Activated T-cell treated with anti-CD3 and anti-CD28 coated beads, Interleukin-2, amount 50 U/mL, for 24 hours (primary cell): ENCODE measurements at regions not wholly inside any gene's neighbourhood (a gene's known extent, or its start where the extent isn't known, plus 50 kb on each side); places are given as distances from the start of the nearest gene placed in this dataset.
"Not testable (repeated sequence)": the region's sequence is repeated elsewhere in the genome, so short reads cannot be mapped to it uniquely, and the experiment has no call there.

Source experiments
- DNase-seq: peaks from one replicate; pipeline ENCODE4 v3.0.0-alpha.2; 2020
- H3K27ac Mint-ChIP-seq: 2 replicates; pipeline ENCODE4 v1.8.0; 2020; ENCODE audit warnings: mild to moderate bottlenecking, mixed read lengths
- H3K27me3 Mint-ChIP-seq: 2 replicates; pipeline ENCODE4 v1.8.0; 2020; ENCODE audit warnings: mixed read lengths
- H3K36me3 Mint-ChIP-seq: 2 replicates; pipeline ENCODE4 v1.8.0; 2020; ENCODE audit warnings: low read depth, mixed read lengths
- H3K4me1 Mint-ChIP-seq: 2 replicates; pipeline ENCODE4 v1.8.0; 2020; ENCODE audit warnings: low read depth, mixed read lengths
- H3K4me3 Mint-ChIP-seq: 2 replicates; pipeline ENCODE4 v1.8.0; 2020; ENCODE audit warnings: mild to moderate bottlenecking, moderate library complexity, mixed read lengths
- H3K9me3 Mint-ChIP-seq: 2 replicates; pipeline ENCODE4 v1.8.0; 2020; ENCODE audit warnings: mixed read lengths

- H3K36me3 Mint-ChIP-seq = no peaks in the 10 kb centered on the region
- H3K9me3 Mint-ChIP-seq = peaks cover 7% of the 10 kb centered on the region
- no peaks in the 10 kb centered on the region for H3K4me1 Mint-ChIP-seq
- H3K27ac Mint-ChIP-seq = no peak overlapping the region
- no peak overlapping the region for H3K4me3 Mint-ChIP-seq
- DNase-seq = no peak
- no peaks in the 10 kb centered on the region for H3K27me3 Mint-ChIP-seq
Observed at GRCh38 chr4:66501997-66502396, 831.7 kb upstream of the EPHA5 start.

- no peaks in the 10 kb centered on the region for H3K4me1 Mint-ChIP-seq
- no peak overlapping the region for H3K4me3 Mint-ChIP-seq
- DNase-seq = no peak
- H3K36me3 Mint-ChIP-seq = no peaks in the 10 kb centered on the region
- H3K27me3 Mint-ChIP-seq = no peaks in the 10 kb centered on the region
- no peak overlapping the region for H3K27ac Mint-ChIP-seq
- peaks cover 15% of the 10 kb centered on the region for H3K9me3 Mint-ChIP-seq
Observed at GRCh38 chr4:66490729-66491128, 820.4 kb upstream of the EPHA5 start.

GRCh38 chr4:66489783-66490452, 819.6 kb upstream of the EPHA5 start:
- H3K27me3 Mint-ChIP-seq = no peaks in the 10 kb centered on the region
- H3K4me1 Mint-ChIP-seq = no peaks in the 10 kb centered on the region
- no peak overlapping the region for H3K4me3 Mint-ChIP-seq
- no peaks in the 10 kb centered on the region for H3K36me3 Mint-ChIP-seq
- DNase-seq = no peak
- H3K9me3 Mint-ChIP-seq = peaks cover 15% of the 10 kb centered on the region
- no peak overlapping the region for H3K27ac Mint-ChIP-seq

DNA sequence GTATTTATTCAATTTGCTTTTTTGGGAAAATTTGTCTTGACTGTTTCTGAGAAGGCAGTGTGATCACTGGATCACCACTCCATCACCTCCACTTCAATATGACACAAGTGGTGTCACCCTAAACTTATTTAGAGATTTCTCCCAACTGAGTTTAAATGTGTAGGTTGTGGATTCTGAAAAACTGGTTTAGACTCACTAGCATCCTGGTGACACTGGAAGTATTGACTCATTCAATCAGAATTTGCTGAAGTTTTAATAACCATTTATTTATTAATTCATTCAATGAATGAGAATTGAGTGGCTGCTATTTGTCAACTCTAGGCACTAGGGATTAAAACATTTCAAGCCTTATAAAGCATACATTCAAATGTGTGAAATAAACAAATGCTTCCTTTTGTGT, 819.1 kb upstream of the EPHA5 start:
- no peaks in the 10 kb centered on the region for H3K36me3 Mint-ChIP-seq
- no peak for DNase-seq
- H3K9me3 Mint-ChIP-seq = peaks cover 15% of the 10 kb centered on the region
- H3K4me3 Mint-ChIP-seq = no peak overlapping the region
- no peak overlapping the region for H3K27ac Mint-ChIP-seq
- no peaks in the 10 kb centered on the region for H3K4me1 Mint-ChIP-seq
- H3K27me3 Mint-ChIP-seq = no peaks in the 10 kb centered on the region

GRCh38 chr4:66486068-66486467, 815.8 kb upstream of the EPHA5 start:
- no peak overlapping the region for H3K4me3 Mint-ChIP-seq
- H3K27ac Mint-ChIP-seq = no peak overlapping the region
- peaks cover 12% of the 10 kb centered on the region for H3K9me3 Mint-ChIP-seq

GRCh38 chr4:66482186-66482585, 811.9 kb upstream of the EPHA5 start:
- Mint-ChIP-seq H3K4me1 (no peaks in the 10 kb centered on the region), H3K4me3 (no peak overlapping the region), H3K27me3 (no peaks in the 10 kb centered on the region), H3K9me3 (peaks cover 5% of the 10 kb centered on the region), H3K27ac (no peak overlapping the region), H3K36me3 (no peaks in the 10 kb centered on the region)
- DNase-seq = no peak

More at GRCh38 chr4:66486068-66486467, 815.8 kb upstream of the EPHA5 start:
- no peaks in the 10 kb centered on the region for H3K36me3 Mint-ChIP-seq
- H3K27me3 Mint-ChIP-seq = no peaks in the 10 kb centered on the region
- no peak for DNase-seq
- no peaks in the 10 kb centered on the region for H3K4me1 Mint-ChIP-seq

- Mint-ChIP-seq H3K4me3 (no peak overlapping the region), H3K27me3 (no peaks in the 10 kb centered on the region)
Observed at GRCh38 chr4:66475596-66475995, 805.3 kb upstream of the EPHA5 start.

DNA sequence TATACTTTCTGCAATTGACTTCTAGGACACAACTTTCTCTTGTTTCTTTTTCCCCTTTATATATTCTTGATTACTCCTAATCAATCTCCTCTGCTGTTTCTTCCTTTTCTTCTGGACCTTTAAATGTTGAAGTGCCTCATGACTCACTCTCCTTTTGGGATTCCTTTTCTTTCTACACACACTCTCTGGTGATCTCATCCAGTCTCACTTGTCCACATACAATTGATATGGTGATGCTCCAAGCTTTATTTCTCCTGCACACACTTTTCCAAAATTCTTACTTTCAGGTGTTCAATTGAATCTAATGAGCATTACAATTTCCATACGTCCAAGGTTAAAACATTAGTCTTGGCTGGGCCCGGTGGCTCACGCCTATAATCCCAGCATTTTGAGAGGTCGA, 794.8 kb upstream of the EPHA5 start:
- DNase-seq = no peak
- Mint-ChIP-seq H3K36me3 (no peaks in the 10 kb centered on the region), H3K4me1 (no peaks in the 10 kb centered on the region), H3K4me3 (no peak overlapping the region), H3K27me3 (no peaks in the 10 kb centered on the region), H3K27ac (no peak overlapping the region), H3K9me3 (peaks cover 11% of the 10 kb centered on the region)

More at GRCh38 chr4:66475596-66475995, 805.3 kb upstream of the EPHA5 start:
- no peak for DNase-seq
- Mint-ChIP-seq H3K36me3 (no peaks in the 10 kb centered on the region), H3K27ac (no peak overlapping the region), H3K9me3 (peaks cover 8% of the 10 kb centered on the region), H3K4me1 (no peaks in the 10 kb centered on the region)

- H3K36me3 Mint-ChIP-seq, H3K4me1 Mint-ChIP-seq, H3K4me3 Mint-ChIP-seq, H3K27ac Mint-ChIP-seq, DNase-seq, H3K27me3 Mint-ChIP-seq: not testable (repeated sequence)
- H3K9me3 Mint-ChIP-seq = peaks cover 11% of the 10 kb centered on the region
Observed at GRCh38 chr4:66462890-66463289, 792.6 kb upstream of the EPHA5 start.

- no peak overlapping the region for H3K4me3 Mint-ChIP-seq
- peaks cover 14% of the 10 kb centered on the region for H3K9me3 Mint-ChIP-seq
- no peak for DNase-seq
- H3K4me1 Mint-ChIP-seq = no peaks in the 10 kb centered on the region
- no peak overlapping the region for H3K27ac Mint-ChIP-seq
- H3K36me3 Mint-ChIP-seq = no peaks in the 10 kb centered on the region
- H3K27me3 Mint-ChIP-seq = no peaks in the 10 kb centered on the region
Observed at GRCh38 chr4:66451741-66452140, 781.5 kb upstream of the EPHA5 start.

- H3K27me3 Mint-ChIP-seq = no peaks in the 10 kb centered on the region
- DNase-seq = no peak
- no peak overlapping the region for H3K4me3 Mint-ChIP-seq
- H3K9me3 Mint-ChIP-seq = peaks cover 9% of the 10 kb centered on the region
- H3K27ac Mint-ChIP-seq = no peak overlapping the region
- no peaks in the 10 kb centered on the region for H3K36me3 Mint-ChIP-seq
- H3K4me1 Mint-ChIP-seq = no peaks in the 10 kb centered on the region
Observed at GRCh38 chr4:66443008-66443407, 772.7 kb upstream of the EPHA5 start.

DNA sequence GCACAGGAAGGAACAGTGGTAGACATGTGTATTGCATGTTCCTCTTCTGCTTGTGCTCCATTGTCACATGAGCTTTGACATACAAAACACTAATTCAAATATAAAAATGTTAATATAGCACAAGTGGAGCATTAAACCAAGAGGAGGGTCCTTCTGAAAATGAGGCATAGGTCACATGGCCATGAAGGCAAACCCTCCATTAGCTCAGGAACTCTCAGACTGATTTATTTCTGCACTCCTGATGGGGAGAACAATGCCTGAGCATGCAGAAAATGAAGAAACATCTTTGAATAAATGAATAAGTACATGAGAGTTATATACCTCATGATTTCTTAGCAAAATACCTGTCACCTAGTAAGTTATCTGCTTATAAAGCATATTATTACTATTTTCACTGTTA, 769.2 kb upstream of the EPHA5 start:
- H3K9me3 Mint-ChIP-seq = peaks cover 24% of the 10 kb centered on the region
- H3K27me3 Mint-ChIP-seq = no peaks in the 10 kb centered on the region
- H3K27ac Mint-ChIP-seq = no peak overlapping the region

DNA sequence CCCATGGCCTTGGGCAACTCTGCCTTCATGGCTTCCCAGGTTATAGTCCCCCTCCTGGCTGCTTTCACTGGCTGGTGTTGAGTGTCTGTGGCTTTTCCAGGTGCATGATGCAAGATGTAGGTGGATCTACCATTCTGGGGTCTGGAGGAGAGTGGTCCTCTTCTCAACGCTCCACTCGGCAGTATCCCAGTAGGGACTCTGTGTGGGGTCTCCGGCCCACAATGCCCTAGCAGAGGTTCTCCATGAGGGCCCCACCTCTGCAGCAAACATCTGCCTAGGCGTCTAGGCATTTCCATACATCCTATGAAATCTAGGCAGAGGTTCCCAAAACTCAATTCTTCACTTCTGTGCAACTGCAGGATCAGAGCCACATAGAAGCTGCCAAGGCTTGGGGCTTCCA, 763.4 kb upstream of the EPHA5 start:
- peaks cover 25% of the 10 kb centered on the region for H3K9me3 Mint-ChIP-seq
- no peak overlapping the region for H3K27ac Mint-ChIP-seq

More for the DNA sequence above, 769.2 kb upstream of the EPHA5 start:
- Mint-ChIP-seq H3K4me3 (no peak overlapping the region), H3K36me3 (no peaks in the 10 kb centered on the region), H3K4me1 (no peaks in the 10 kb centered on the region)
- no peak for DNase-seq

GRCh38 chr4:66430856-66431255, 760.6 kb upstream of the EPHA5 start:
- Mint-ChIP-seq H3K36me3 (no peaks in the 10 kb centered on the region), H3K9me3 (peaks cover 12% of the 10 kb centered on the region), H3K4me3 (no peak overlapping the region)

More for the DNA sequence above, 763.4 kb upstream of the EPHA5 start:
- H3K36me3 Mint-ChIP-seq = no peaks in the 10 kb centered on the region
- no peaks in the 10 kb centered on the region for H3K4me1 Mint-ChIP-seq
- no peak for DNase-seq
- no peak overlapping the region for H3K4me3 Mint-ChIP-seq
- no peaks in the 10 kb centered on the region for H3K27me3 Mint-ChIP-seq

GRCh38 chr4:66429276-66429675, 759.0 kb upstream of the EPHA5 start:
- Mint-ChIP-seq H3K27ac (no peak overlapping the region), H3K9me3 (peaks cover 5% of the 10 kb centered on the region), H3K27me3 (no peaks in the 10 kb centered on the region), H3K4me1 (no peaks in the 10 kb centered on the region), H3K36me3 (no peaks in the 10 kb centered on the region), H3K4me3 (no peak overlapping the region)
- DNase-seq = no peak

More at GRCh38 chr4:66430856-66431255, 760.6 kb upstream of the EPHA5 start:
- DNase-seq = no peak
- Mint-ChIP-seq H3K27ac (no peak overlapping the region), H3K4me1 (no peaks in the 10 kb centered on the region), H3K27me3 (no peaks in the 10 kb centered on the region)

GRCh38 chr4:66416425-66416824, 746.1 kb upstream of the EPHA5 start:
- Mint-ChIP-seq H3K4me3 (no peak overlapping the region), H3K9me3 (peaks cover 26% of the 10 kb centered on the region), H3K27ac (no peak overlapping the region), H3K4me1 (no peaks in the 10 kb centered on the region), H3K36me3 (no peaks in the 10 kb centered on the region), H3K27me3 (no peaks in the 10 kb centered on the region)
- no peak for DNase-seq
